ENCODE measurements at regions not wholly inside any gene's neighbourhood (a gene's known extent, or its start where the extent isn't known, plus 50 kb on each side); places are given as distances from the start of the nearest gene placed in this dataset.

GRCh38 chr2:208782097-208782496, 375.5 kb downstream of the PTH2R start:
- TF ChIP-seq CTCF (conservative IDR thresholded peaks at IDR 0.05; ENCODE audit: low read length) (no peak), EZH2phosphoT487 (IDR thresholded peaks at IDR 0.05; ENCODE audit: borderline replicate concordance, low read depth, low read length) (no peak)
